Testis (tissue), 2 donors: ENCODE measurements at regions not wholly inside any gene's neighbourhood (a gene's known extent, or its start where the extent isn't known, plus 50 kb on each side); places are given as distances from the start of the nearest gene placed in this dataset.

Experiments used
- POLR2A ChIP-seq: fragments of 450-650 bp; IDR thresholded peaks from one replicate; pipeline ENCODE4 v1.6.1; 2017; ENCODE audit warnings: antibody characterized with exemption, mild to moderate bottlenecking, moderate library complexity
- TF ChIP-seq, protein P1 (sequence below), 3 experiments: fragments of 450-650 bp in 2 of 3; fragments of 200-600 bp in 1 of 3; sonication (generic) in 1 of 3; IDR thresholded peaks; one replicate each; pipeline ENCODE4 v1.5.1; 2016 to 2019; ENCODE audit warnings: antibody characterized with exemption in 3 of 3, mild to moderate bottlenecking in 2 of 3, moderate library complexity in 1 of 3

DNA sequence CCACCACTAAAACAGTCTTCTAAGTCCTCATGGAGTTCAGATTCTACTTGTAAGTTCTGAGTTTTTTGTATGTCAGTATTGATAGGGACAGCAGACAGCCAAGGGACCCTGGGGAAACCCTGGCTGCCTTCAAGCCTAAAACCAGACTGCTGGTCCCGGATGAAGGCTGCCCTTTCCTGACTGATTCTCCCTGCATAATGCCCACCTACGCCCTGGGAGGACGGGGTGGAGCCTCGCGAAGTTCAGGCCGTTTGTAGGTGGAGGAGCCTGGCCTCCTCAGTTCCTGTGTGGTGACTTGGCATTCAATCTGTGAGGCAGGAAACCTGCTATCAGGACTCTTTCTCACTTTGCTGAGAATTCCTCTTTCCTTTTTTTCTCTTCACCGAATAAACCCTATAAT is 120.3 kb upstream of the LGSN start:
- TF ChIP-seq, protein P1, sequence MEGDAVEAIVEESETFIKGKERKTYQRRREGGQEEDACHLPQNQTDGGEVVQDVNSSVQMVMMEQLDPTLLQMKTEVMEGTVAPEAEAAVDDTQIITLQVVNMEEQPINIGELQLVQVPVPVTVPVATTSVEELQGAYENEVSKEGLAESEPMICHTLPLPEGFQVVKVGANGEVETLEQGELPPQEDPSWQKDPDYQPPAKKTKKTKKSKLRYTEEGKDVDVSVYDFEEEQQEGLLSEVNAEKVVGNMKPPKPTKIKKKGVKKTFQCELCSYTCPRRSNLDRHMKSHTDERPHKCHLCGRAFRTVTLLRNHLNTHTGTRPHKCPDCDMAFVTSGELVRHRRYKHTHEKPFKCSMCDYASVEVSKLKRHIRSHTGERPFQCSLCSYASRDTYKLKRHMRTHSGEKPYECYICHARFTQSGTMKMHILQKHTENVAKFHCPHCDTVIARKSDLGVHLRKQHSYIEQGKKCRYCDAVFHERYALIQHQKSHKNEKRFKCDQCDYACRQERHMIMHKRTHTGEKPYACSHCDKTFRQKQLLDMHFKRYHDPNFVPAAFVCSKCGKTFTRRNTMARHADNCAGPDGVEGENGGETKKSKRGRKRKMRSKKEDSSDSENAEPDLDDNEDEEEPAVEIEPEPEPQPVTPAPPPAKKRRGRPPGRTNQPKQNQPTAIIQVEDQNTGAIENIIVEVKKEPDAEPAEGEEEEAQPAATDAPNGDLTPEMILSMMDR (IDR thresholded peaks at IDR 0.05), result no peak
- no peak for TF ChIP-seq POLR2A
